GM21526 (cell line): ENCODE measurements at regions not wholly inside any gene's neighbourhood (a gene's known extent, or its start where the extent isn't known, plus 50 kb on each side); places are given as distances from the start of the nearest gene placed in this dataset.
"Not testable (repeated sequence)": the region's sequence is repeated elsewhere in the genome, so short reads cannot be mapped to it uniquely, and the experiment has no call there.

Experiments used
- ATAC-seq: cut with Tn5 transposase; IDR thresholded peaks from one replicate; pipeline ENCODE4 v1.9.1; 2021; ENCODE audit warnings: moderate library complexity; ENCODE audit not compliant: unreplicated experiment, low FRiP score

DNA sequence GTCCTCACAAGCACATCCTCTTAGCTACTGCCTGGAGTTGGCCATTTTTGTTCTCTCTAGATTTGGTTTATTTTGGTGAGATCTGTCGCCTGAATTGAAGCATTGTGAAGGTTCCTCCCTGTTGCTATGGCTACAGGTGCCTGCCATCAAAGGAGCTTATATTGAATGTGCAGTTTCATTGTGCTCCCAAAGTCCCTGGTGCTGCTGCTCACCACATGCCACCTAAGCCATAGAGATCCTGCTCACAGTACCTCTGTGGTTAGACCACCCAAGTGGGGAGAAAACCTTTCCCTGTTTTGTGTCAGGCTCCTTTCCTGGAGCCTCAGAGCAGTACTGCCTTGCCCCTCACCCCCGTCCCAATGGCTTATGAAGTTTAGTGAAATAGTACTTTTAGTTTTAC is 383.4 kb downstream of the TMEM38B start:
- no peak for ATAC-seq

DNA sequence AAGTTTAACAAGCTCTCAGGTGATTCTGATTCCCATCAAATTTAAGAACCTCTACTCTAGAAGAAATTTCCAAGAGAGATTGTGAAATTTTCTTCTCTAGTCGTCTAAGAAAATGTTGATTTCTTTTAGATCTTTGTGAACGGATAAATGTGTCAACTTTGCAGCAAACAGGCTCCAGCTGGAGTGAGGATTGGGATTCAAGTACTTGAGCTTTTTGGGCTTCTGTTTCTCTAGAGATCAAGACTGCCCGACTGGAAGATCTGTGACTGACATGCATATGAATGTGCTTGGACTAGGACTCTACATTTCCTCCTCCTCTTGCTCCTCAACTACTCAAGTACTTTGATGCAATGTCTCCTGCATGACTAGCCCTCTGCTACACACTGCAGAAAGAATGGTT is 388.3 kb downstream of the TMEM38B start:
- ATAC-seq: no peak

DNA sequence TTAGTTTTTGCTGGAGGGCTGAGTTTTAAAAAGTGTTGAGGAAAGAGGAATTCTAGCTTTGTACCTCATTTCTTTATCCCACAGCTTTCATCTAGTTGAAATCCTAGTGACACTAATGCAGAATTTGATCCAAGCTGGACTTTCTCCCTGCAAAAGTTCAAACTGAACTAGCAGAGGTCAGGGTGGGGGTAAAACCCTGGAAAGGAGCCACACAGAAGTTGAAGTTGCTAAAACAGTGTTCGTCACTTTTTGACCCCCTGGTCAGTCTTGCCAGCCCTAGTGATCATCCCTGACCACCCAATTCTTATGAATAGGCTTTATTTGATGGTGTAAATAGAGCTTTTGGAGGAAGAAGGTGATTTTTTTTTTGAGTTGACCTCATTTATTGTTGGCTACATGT is 390.4 kb downstream of the TMEM38B start:
- no peak for ATAC-seq

DNA sequence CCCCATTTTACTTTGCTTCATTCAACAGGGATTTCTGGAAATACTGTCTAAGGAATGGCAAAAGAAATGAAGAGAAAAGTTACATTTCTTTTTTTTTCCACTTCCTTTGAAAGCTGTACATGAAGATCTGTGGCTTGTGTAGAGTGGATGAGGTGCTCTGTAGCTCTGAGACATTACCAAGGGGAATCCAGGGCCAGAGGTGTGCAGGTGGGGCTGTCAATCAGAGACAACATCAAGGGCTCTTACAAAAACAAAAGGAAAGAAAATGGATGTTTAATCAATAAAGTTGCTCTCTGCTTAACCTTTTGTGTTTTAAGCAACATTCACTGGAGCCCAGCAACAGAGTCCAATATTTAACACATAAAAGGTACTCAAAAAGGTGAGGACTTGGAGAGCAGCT is 391.1 kb downstream of the TMEM38B start:
- no peak for ATAC-seq

DNA sequence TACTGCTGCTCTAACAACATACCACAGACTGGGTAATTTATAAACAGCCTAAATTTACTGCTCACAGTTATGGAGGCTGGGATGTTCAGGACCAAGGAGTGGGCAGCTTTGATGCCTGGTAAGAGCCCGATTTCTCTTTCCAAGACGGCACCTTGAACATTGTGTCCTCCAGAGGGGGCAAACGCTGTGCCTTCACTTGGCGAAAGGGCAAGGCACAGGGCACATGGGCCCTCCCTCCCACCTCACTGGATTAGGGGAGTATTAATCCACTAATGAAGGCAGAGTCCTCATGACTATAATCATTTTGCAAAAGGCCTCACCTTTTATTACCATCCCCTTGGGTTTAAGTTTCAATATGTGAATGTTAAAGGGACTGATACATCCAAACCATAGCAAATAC is 397.7 kb downstream of the TMEM38B start:
- ATAC-seq: no peak

DNA sequence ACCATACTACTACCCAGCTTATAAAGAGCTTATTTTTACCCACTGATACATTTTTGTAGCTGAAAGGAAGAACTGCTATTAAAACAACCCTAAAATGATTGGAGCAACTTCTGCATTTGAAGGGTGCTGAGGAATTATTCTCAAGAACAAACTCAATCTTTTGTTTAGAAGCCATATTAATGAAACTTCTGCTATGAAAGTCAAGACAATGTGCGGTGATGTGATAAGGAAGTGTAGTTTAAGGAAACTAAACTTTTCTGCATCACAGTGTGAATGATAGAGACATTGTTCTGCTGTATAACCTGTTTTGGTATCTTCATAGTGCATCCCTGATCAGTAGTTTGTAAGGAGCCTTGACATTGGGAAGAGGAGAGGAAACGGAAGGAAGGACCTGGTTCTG is 408.5 kb downstream of the TMEM38B start:
- no peak for ATAC-seq

DNA sequence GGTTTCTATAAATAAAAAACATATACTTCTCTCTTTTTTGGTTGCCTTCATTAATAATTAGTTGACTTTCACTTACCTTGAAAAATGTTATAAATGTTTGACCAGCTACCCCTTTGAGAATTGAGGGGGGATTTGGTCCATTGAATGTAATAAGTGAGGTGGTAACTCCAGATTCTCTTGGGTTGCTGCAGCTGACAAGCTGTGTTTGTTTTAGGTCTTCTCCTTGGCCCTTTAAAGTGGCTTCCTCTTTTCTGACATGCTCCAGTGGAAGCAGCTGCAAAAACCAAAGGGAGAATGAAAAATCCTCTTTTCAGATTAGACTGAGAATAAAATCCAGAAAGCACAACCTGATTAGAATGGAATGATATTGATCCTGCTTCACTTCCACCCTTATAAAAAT is 410.5 kb downstream of the TMEM38B start:
- no peak for ATAC-seq

DNA sequence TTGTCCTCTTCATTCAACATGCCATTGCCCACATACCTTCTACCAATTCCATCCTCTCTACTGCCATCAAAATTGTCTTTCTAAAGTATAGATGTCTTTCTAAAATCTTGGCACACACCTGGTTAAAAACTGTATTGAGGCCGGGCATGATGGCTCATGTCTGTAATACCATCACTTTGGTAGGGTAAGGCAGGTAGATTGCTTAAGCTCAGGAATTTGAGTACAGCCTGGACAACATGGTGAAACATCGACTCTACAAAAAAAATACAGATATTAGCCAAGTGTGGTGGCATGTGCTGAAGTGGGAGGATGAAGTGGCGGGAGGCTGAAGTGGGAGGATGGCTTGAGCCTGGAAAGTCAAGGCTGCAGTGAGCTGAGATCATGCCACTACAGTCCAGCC is 412.1 kb downstream of the TMEM38B start:
- no peak for ATAC-seq

DNA sequence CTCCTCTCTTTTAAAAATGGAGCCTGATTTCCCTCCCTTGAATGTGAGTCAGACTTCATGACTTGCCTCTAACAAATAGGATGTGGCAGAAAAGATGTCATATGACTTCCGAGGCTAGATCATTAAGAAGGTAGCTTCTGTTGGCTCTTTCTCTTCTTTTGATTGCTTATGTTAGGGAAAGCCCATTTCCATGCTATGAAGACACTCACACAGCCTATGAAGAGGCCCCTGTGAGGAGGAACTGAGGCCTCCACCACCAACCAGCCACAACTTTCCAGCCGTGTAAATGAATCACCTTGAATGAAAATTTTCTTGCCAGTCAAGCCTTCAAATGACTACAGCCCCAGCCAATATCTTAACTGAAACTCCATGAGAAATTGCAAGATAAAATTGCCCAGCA is 413.4 kb downstream of the TMEM38B start:
- ATAC-seq: no peak

DNA sequence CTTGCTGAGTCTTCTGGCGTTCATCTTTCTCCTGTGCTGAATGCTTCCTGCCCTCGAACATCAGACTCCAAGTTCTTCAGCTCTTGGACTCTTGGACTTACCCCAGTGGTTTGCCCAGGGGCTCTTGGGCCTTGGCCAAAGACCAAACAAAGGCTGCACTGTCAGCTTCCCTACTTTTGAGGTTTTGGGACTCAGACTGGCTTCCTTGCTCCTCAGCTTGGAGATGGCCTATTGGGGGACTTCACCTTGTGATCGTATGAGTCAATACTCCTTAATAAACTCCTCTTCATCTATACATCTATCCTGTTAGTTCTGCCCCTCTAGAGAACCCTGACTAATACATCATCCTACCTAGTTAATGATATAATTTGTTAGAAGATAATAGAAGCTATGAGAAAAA is 415.4 kb downstream of the TMEM38B start:
- ATAC-seq: not testable (repeated sequence)

DNA sequence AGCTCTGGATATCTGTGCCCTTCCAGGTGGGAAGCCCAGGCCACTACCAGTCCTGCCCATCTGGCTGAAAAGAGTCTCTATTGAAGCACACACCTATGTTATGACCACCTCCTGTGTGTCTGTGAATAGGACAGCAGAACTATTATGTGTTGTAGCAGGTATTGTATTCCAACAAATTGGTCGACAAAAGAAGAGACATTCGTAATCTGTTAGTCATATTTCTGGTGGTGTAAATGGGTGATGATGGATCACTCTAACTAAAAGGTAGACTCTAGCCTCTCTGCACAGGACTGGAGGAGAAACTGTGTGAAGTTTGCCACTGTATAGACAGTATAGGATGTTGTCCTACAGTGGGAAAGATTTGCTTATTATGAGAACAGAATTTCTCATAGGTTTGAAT is 416.1 kb downstream of the TMEM38B start:
- no peak for ATAC-seq

DNA sequence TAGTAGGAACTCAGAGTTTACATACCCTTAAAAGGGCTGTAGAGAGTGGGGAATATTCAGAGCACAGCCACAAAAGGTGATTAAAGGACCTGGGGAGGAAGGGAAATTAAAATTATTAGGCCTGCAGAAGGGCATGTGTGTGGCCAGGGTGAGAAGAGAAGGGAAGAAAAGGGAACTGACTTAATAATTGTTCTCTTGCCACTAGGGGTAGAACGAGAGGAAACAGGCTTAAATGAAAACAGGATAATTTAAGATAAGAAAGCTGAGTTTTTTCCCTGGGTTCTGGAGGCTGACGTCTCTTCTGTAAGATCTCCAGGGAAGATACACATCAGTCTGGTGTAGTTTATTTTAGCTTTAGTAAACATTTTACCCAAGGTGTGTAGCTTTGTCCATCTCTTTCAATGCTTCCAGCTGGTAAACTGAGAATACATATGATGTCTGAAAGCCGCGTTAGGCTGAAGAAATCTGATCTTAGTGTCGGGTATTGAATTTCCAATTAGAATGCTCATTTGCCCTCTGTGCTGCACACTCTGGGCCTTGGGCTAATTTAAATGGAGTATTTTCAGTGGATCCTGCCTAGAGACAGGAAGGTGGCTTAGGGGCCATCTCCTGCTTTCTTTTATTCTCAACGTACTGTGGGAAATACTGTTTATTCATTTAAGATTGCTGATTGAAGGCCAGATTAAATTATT is 416.8 kb downstream of the TMEM38B start:
- ATAC-seq: no peak

DNA sequence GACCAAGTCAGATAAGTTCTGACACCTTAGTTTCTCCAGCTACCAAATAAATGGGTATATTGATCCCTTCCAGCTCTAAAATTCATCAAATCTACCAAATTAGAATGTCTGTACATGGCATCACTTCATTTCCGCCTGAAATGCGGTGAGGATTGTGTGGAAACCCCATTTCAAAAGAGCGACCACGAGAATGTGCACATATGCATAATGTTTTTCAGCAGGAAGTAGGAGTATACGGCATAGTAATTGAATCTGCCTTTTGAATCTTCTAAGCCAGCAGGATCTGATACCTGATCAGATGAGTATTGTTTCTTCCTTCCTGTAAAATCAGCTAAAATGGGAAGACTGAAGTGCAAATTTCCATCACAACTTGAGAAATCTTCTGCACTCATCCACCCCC is 418.6 kb downstream of the TMEM38B start:
- no peak for ATAC-seq

DNA sequence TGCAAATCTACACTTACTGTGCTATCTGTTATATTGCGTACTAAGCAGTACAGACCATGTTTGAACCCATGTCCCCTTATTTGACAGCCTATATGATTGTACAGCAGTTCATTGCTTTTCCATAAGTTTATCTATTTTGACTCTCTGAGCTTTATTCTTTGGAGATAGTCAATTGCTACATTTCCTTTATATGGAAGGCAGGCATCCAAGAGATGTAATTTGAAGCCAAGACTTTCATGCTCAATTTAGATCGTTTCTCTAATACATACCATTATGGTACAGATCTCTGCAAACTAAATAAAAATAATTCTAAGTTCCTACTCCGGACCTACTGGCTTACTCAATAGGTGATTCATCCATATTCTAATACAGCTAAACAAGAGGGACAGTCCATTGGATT is 424.8 kb downstream of the TMEM38B start:
- no peak for ATAC-seq

DNA sequence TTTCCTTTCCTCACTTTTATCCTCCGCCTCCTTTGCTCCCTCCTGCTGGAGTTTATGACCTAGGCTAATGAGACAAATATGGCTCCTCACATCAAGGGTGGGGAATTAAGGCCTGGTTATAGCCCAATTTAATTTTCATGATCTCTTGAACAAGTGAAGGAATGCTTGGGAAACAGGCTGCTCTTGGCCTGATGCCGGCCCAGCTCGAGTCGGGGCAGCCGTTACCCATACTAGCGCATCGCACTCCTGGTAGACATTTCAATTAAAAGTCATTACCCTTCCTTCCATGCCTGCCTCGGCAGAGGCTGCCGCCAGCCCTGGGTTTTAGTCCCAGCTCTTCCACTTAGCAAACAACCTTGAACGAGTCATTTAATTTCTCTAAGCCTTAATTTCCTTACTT is 425.7 kb downstream of the TMEM38B start:
- no peak for ATAC-seq

DNA sequence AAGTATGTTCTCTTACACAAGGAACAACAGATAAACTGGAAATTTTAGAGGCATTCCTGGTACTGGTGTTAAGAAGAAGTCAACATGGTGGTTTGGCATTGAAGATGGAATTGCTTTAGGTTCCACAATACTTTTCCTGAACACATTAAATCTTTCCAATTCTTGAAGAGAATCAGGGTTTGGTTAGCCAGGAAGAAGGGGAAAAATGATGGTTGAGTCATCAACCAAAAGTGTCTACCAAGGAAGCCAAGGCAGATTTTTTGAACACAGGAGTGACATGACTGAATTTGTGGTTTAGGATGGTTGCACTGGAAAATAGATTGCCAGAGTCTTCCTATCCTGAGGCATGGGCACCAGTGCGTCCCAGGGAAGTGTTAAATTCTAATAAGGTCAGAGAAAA is 433.4 kb downstream of the TMEM38B start:
- no peak for ATAC-seq

DNA sequence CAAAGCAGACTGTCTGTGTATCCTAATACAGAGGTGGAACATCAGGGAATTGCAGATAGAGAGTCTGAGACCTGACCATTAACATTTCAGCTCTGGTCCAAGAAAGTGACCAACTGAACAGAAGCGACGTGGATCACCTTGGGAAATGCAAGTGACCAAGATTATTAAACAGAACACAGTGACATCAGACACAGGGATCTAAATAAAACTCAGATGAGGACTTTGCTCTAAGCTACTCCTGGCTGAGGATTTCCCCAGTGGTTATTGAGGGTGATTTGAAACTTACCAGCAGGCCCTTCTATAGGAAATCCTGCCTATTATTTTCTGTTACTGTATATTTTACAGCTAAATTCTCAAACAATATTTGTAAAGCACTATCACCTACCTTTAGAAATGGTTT is 436.0 kb downstream of the TMEM38B start:
- no peak for ATAC-seq

DNA sequence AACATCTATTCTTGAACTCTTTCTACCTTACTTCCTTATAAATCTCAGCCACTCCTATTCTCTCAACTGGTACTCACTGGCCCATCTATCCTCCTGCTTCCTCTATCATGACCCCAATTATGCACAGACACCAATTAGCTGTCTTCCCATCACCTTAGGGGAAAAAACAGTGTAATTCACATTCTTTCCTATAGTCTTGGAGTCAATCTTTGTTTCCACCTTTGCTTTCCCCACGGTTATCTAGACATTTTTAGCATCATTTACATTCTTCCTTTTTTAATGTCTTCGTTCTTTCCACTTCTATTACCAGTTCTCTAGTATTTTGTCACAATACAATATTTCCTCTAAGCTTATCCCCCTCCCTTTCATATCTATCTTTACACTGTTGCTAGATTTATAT is 449.4 kb downstream of the TMEM38B start:
- ATAC-seq: no peak

DNA sequence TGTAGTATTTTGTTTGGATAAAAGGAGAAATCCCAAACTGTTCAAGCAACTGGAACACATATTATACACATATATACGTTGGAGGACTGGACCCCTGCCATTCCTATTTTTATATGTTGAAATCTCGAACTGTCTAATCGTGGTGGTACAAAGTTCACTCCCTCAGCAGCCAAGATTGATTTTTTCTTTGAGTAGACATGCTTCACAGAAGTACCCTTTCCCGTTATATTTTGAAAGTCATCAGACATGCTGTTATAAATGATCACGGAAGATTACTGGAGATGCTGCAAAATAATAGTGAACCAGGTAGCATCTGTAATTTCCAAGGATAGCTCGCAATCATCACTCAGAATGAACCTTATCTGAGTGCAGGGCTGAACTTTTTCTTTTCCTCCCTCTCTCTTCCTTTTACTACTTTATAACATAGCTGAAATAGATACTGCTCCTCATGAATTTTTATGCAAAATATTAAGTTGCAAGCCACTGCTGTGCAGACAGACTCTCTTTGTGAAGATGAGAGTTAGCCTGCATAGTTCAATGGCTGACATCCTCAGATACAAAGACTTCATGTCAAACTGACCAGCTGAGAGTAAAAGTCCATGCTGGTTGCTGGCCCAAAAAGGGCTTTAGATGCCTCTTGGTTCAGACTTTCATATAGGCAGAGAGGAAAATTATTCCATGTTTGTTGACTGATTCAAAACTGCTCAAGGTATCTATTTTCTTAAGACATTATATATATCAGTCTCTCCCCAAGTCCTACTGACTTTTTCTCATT is 451.9 kb downstream of the TMEM38B start:
- no peak for ATAC-seq

DNA sequence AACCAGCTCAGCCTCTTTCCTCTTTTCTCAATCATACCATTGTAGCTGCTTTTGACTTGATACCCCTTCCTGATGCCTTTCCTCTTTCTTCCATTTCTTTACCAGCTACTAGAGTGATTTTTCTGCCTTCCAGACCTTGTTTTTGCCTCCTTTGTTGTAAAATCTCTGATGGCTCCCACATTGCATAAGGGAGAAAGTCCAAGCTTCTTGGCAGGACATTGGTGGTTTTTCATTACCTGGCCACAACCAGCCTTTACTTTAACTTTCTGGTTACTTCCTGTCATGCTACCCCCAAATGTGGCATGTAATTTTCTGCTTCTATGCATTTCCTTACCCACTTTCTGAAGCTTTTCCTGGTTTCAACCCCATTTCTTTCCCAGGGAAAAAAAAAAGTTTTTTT is 452.5 kb downstream of the TMEM38B start:
- no peak for ATAC-seq

DNA sequence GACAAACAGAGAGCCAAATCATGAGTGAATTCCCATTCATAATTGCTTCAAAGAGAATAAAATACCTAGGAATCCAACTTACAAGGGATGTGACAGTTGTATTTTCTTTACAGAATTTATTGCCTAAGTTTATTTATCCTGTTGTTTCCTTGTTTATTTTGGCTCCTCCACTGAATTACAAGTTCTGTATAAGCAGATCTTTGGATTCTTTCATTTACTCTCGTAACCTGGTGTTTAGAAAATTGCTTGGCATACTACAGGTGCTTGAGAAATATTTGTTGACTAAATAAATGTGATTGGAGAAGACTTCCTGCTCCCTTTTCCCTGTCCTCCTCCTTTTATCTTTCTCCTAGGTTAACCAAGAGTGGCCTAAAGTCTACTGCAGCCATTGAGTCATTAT is 455.6 kb downstream of the TMEM38B start:
- no peak for ATAC-seq

DNA sequence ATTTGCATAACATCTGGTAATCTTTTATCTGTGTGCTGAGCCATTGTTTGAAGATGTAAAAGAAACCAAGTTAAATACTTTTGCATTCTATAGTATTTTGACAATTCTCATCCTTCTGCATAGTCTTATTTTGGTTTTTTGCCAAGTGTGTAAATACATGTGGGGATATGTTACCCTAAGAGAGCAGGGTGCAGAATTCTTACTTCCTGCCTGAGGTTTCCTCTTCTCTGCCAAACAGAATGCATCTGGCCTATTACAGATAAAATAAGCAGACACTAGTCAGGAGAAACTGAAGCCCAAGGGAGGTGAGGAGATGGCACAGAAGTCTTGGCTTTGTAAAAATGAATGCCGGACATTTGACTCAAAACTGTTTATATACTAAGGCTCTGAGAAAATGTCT is 462.1 kb downstream of the TMEM38B start:
- no peak for ATAC-seq
